HEK293 (cell line): ENCODE measurements at regions not wholly inside any gene's neighbourhood (a gene's known extent, or its start where the extent isn't known, plus 50 kb on each side); places are given as distances from the start of the nearest gene placed in this dataset.

ENCODE experiments used
- CTCF ChIP-seq: fragments of 450-650 bp; formaldehyde crosslinking; IDR thresholded peaks from 2 replicates; pipeline ENCODE4 v1.5.1; 2016; ENCODE audit warnings: missing biosample characterization, missing genetic modification characterization
- MEIS1 ChIP-seq: sonication (generic); formaldehyde crosslinking; IDR thresholded peaks from 2 replicates; pipeline ENCODE4 v1.8.1; 2022; ENCODE audit warnings: missing genetic modification reagents, mild to moderate bottlenecking, borderline replicate concordance
- ZNF140 ChIP-seq: fragments of 450-650 bp; formaldehyde crosslinking; IDR thresholded peaks from 2 replicates; pipeline ENCODE4 v1.5.1; 2016; ENCODE audit warnings: missing biosample characterization, missing genetic modification characterization
- ZNF302 ChIP-seq: fragments of 450-650 bp; formaldehyde crosslinking; IDR thresholded peaks from 2 replicates; pipeline ENCODE4 v1.5.1; 2016; ENCODE audit warnings: missing biosample characterization, missing genetic modification characterization, low read depth
- ZNF610 ChIP-seq: fragments of 450-650 bp; formaldehyde crosslinking; IDR thresholded peaks from 2 replicates; pipeline ENCODE4 v1.5.1; 2016; ENCODE audit warnings: missing biosample characterization, missing genetic modification characterization, borderline replicate concordance

GRCh38 chr9:135372036-135372435, 107.5 kb upstream of the PPP1R26 start:
- TF ChIP-seq MEIS1 (no peak), ZNF610 (no peak), ZNF302 (tag by site-specific recombination) (no peak), CTCF (tag by site-specific recombination) (no peak), ZNF140 (no peak)
